ENCODE measurements at regions not wholly inside any gene's neighbourhood (a gene's known extent, or its start where the extent isn't known, plus 50 kb on each side); places are given as distances from the start of the nearest gene placed in this dataset.

- TF ChIP-seq, protein P1, sequence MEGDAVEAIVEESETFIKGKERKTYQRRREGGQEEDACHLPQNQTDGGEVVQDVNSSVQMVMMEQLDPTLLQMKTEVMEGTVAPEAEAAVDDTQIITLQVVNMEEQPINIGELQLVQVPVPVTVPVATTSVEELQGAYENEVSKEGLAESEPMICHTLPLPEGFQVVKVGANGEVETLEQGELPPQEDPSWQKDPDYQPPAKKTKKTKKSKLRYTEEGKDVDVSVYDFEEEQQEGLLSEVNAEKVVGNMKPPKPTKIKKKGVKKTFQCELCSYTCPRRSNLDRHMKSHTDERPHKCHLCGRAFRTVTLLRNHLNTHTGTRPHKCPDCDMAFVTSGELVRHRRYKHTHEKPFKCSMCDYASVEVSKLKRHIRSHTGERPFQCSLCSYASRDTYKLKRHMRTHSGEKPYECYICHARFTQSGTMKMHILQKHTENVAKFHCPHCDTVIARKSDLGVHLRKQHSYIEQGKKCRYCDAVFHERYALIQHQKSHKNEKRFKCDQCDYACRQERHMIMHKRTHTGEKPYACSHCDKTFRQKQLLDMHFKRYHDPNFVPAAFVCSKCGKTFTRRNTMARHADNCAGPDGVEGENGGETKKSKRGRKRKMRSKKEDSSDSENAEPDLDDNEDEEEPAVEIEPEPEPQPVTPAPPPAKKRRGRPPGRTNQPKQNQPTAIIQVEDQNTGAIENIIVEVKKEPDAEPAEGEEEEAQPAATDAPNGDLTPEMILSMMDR (IDR thresholded peaks at IDR 0.05): no peak
- TF ChIP-seq ZFX (IDR thresholded peaks at IDR 0.05; ENCODE audit: borderline replicate concordance): no peak
- no peak overlapping the region for H3K27ac ChIP-seq
Measured at GRCh38 chr1:193433599-193433998, 247.2 kb upstream of the B3GALT2 start.

DNA sequence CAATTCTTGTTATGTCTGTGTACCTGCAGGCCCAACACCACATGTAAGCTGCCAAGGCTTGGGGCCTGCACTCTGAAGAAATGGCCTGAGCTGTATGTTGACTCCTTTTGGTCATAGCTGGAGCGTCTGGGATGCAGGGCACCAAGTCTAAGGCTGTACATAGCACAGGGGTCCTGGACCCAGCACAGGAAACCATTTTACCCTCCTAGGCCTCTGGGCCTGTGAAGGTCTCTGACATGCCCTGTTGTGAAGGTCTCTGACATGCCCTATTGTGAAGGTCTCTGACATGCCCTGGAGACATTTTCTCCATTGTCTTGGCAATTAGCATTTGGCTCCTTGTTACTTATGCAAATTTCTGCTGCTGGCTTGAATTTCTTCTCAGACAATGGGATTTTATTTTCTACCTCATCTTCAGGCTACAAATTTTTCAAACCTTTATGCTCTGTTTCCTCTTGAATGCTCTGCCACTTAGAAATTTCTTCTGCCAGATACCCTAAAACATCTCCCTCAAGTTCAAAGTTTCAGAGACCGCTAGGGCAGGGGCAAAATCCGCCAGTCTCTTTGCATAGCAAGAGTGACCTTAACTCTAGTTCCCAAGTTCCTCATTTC is 246.7 kb upstream of the B3GALT2 start:
- no peak overlapping the region for H3K27ac ChIP-seq
- TF ChIP-seq ZFX (IDR thresholded peaks at IDR 0.05; ENCODE audit: borderline replicate concordance): no peak
- TF ChIP-seq, protein P1 (IDR thresholded peaks at IDR 0.05): no peak

GRCh38 chr1:193431265-193431977 is 245.0 kb upstream of the B3GALT2 start:
- TF ChIP-seq, protein P1 (IDR thresholded peaks at IDR 0.05): no peak
- no peak for TF ChIP-seq ZFX (IDR thresholded peaks at IDR 0.05; ENCODE audit: borderline replicate concordance)
- H3K27ac ChIP-seq: no peak overlapping the region

DNA sequence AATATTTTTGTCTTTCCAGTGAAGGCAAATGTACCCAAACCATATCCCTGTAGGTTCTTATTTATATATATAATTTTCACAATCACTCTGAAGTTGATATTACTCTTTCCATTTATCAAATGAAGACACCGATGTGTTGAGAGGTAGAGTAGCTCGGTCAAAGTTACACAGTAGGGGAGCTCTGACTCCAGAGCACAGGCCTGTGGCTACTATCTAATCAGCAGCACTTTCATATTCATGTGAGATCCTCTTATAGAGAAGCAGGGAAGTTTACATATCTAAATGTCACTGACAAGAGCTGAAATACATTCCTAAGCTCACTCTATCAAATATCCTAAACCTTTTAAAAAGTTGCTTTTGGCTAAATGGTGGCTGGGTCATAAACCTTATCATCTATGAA is 241.1 kb upstream of the B3GALT2 start:
- TF ChIP-seq, protein P1 (IDR thresholded peaks at IDR 0.05): no peak
- TF ChIP-seq ZFX (IDR thresholded peaks at IDR 0.05; ENCODE audit: borderline replicate concordance): no peak
- no peak overlapping the region for H3K27ac ChIP-seq

GRCh38 chr1:193426061-193426460 is 239.6 kb upstream of the B3GALT2 start:
- TF ChIP-seq ZFX (IDR thresholded peaks at IDR 0.05; ENCODE audit: borderline replicate concordance): no peak
- no peak overlapping the region for H3K27ac ChIP-seq

DNA sequence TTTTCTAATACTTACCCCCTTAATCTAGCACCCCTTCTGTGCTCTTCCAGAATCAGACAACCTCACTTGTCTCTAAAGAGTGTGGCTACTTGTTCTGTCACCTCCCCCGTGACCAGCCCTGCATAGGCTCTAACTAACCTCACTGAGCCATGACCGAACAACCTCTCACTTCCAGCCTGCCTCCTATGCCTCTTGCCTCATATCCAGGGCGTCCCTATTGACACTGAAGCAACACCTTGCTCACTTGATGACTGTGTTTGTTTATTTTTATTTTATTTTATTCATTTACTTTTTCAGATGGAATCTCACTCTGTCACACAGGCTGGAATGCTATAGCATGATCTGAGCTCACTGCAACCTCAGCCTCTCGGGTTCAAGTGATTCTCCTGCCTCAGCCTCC is 235.1 kb upstream of the B3GALT2 start:
- no peak overlapping the region for H3K27ac ChIP-seq
- TF ChIP-seq, protein P1 (IDR thresholded peaks at IDR 0.05): no peak
- TF ChIP-seq ZFX (IDR thresholded peaks at IDR 0.05; ENCODE audit: borderline replicate concordance): no peak

GRCh38 chr1:193419295-193419694 is 232.9 kb upstream of the B3GALT2 start:
- H3K27ac ChIP-seq: no peak overlapping the region
- no peak for TF ChIP-seq ZFX (IDR thresholded peaks at IDR 0.05; ENCODE audit: borderline replicate concordance)
- TF ChIP-seq, protein P1 (IDR thresholded peaks at IDR 0.05): no peak

Measured in 22Rv1 (cell line).